Keratinocyte (primary cell): ENCODE measurements at regions not wholly inside any gene's neighbourhood (a gene's known extent, or its start where the extent isn't known, plus 50 kb on each side); places are given as distances from the start of the nearest gene placed in this dataset.

Source experiments
- CTCF ChIP-seq, 3 experiments: IDR thresholded peaks in 1 of 3; conservative IDR thresholded peaks in 1 of 3; optimal IDR thresholded peaks in 1 of 3; 2 replicates in 2 of 3; 3 replicates in 1 of 3; pipeline versions ENCODE3 to v1.5.1; 2011; ENCODE audit warnings: low read length in 3 of 3, mild to moderate bottlenecking in 3 of 3, moderate library complexity in 2 of 3, control low read depth in 1 of 3, inconsistent platforms in 1 of 3; ENCODE audit not compliant: insufficient read depth in 2 of 3; ENCODE audit errors: extremely low read depth in 1 of 3
- EZH2 ChIP-seq: IDR thresholded peaks from one replicate; pipeline ENCODE4 v1.6.1; 2012; ENCODE audit warnings: inconsistent platforms, mild to moderate bottlenecking, low read length, moderate library complexity

- TF ChIP-seq EZH2, result no peak
- TF ChIP-seq CTCF (optimal IDR thresholded peaks at IDR 0.05 in 1 of 3, IDR thresholded peaks at IDR 0.05 in 1 of 3, conservative IDR thresholded peaks at IDR 0.05 in 1 of 3; ENCODE audit: extremely low read depth in 1 of 3, insufficient read depth in 2 of 3, low read length in 3 of 3), result no peak
Measured at GRCh38 chr3:117243657-117244056, 534.1 kb downstream of the TUSC7 start.
